Liver (tissue), 3 donors: ENCODE measurements at regions not wholly inside any gene's neighbourhood (a gene's known extent, or its start where the extent isn't known, plus 50 kb on each side); places are given as distances from the start of the nearest gene placed in this dataset.

Experiments used
- ATF3 ChIP-seq: IDR thresholded peaks from 2 replicates; pipeline ENCODE4 v1.6.1; 2016; ENCODE audit warnings: antibody characterized with exemption
- FOXA1 ChIP-seq: IDR thresholded peaks from 2 replicates; pipeline ENCODE4 v1.6.1; 2016; ENCODE audit warnings: antibody characterized with exemption
- GABPA ChIP-seq, 2 donors: IDR thresholded peaks in 1 of 2; conservative IDR thresholded peaks in 1 of 2; 2 replicates each; pipeline ENCODE4 v1.6.1; 2016; ENCODE audit warnings: antibody characterized with exemption in 2 of 2, mild to moderate bottlenecking in 1 of 2, moderate library complexity in 1 of 2
- JUND ChIP-seq, 2 donors: IDR thresholded peaks; 2 replicates each; pipeline ENCODE4 v1.6.1; 2016; ENCODE audit warnings: antibody characterized with exemption in 2 of 2
- NR2F2 ChIP-seq: IDR thresholded peaks from 2 replicates; pipeline ENCODE4 v1.6.1; 2016; ENCODE audit warnings: antibody characterized with exemption
- RAD21 ChIP-seq, 2 donors: IDR thresholded peaks; 2 replicates each; pipeline ENCODE4 v1.6.1; 2016; ENCODE audit warnings: antibody characterized with exemption in 2 of 2, mild to moderate bottlenecking in 2 of 2
- RXRA ChIP-seq, 2 donors: IDR thresholded peaks; 2 replicates each; pipeline ENCODE4 v1.6.1; 2017 to 2018; ENCODE audit warnings: antibody characterized with exemption in 2 of 2, mild to moderate bottlenecking in 1 of 2
- SP1 ChIP-seq: IDR thresholded peaks from 2 replicates; pipeline ENCODE4 v1.6.1; 2018; ENCODE audit warnings: antibody characterized with exemption, mild to moderate bottlenecking
- TAF1 ChIP-seq: conservative IDR thresholded peaks from 2 replicates; pipeline ENCODE4 v1.6.1; 2016; ENCODE audit warnings: antibody characterized with exemption, mild to moderate bottlenecking
- YY1 ChIP-seq: IDR thresholded peaks from 2 replicates; pipeline ENCODE4 v1.6.1; 2016; ENCODE audit warnings: antibody characterized with exemption, mild to moderate bottlenecking
- ZBTB33 ChIP-seq: IDR thresholded peaks from 2 replicates; pipeline ENCODE4 v1.6.1; 2016; ENCODE audit warnings: antibody characterized with exemption
- TF ChIP-seq, protein P1 (sequence below): fragments of 150-350 bp; IDR thresholded peaks from 2 replicates; pipeline ENCODE4 v1.5.1; 2017; ENCODE audit warnings: improper control_type of control experiment, low read depth, low read length; ENCODE audit not compliant: missing input control
- TF ChIP-seq, protein P2 (sequence below): IDR thresholded peaks from 2 replicates; pipeline ENCODE4 v1.6.1; 2016; ENCODE audit warnings: antibody characterized with exemption
- TF ChIP-seq, protein P3 (sequence below): IDR thresholded peaks from 2 replicates; pipeline ENCODE4 v1.6.1; 2016; ENCODE audit warnings: antibody characterized with exemption, mild to moderate bottlenecking
- donor health status: healthy.
- donor health status: healthy.

GRCh38 chr1:213582976-213583567 is 404.7 kb upstream of the PROX1 start:
- TF ChIP-seq, protein P1, sequence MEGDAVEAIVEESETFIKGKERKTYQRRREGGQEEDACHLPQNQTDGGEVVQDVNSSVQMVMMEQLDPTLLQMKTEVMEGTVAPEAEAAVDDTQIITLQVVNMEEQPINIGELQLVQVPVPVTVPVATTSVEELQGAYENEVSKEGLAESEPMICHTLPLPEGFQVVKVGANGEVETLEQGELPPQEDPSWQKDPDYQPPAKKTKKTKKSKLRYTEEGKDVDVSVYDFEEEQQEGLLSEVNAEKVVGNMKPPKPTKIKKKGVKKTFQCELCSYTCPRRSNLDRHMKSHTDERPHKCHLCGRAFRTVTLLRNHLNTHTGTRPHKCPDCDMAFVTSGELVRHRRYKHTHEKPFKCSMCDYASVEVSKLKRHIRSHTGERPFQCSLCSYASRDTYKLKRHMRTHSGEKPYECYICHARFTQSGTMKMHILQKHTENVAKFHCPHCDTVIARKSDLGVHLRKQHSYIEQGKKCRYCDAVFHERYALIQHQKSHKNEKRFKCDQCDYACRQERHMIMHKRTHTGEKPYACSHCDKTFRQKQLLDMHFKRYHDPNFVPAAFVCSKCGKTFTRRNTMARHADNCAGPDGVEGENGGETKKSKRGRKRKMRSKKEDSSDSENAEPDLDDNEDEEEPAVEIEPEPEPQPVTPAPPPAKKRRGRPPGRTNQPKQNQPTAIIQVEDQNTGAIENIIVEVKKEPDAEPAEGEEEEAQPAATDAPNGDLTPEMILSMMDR: no peak
- TF ChIP-seq ATF3: no peak
- no peak for TF ChIP-seq RAD21 (IDR thresholded peaks at IDR 0.05)
- TF ChIP-seq, protein P2, sequence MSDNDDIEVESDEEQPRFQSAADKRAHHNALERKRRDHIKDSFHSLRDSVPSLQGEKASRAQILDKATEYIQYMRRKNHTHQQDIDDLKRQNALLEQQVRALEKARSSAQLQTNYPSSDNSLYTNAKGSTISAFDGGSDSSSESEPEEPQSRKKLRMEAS: no peak
- TF ChIP-seq SP1: no peak
- no peak for TF ChIP-seq YY1
- no peak for TF ChIP-seq FOXA1
- no peak for TF ChIP-seq RXRA (IDR thresholded peaks at IDR 0.05)
- TF ChIP-seq TAF1: no peak
- TF ChIP-seq ZBTB33: no peak
- no peak for TF ChIP-seq JUND (IDR thresholded peaks at IDR 0.05)
- no peak for TF ChIP-seq NR2F2
- TF ChIP-seq GABPA (IDR thresholded peaks at IDR 0.05 in 1 of 2, conservative IDR thresholded peaks at IDR 0.05 in 1 of 2): no peak
- TF ChIP-seq, protein P3, sequence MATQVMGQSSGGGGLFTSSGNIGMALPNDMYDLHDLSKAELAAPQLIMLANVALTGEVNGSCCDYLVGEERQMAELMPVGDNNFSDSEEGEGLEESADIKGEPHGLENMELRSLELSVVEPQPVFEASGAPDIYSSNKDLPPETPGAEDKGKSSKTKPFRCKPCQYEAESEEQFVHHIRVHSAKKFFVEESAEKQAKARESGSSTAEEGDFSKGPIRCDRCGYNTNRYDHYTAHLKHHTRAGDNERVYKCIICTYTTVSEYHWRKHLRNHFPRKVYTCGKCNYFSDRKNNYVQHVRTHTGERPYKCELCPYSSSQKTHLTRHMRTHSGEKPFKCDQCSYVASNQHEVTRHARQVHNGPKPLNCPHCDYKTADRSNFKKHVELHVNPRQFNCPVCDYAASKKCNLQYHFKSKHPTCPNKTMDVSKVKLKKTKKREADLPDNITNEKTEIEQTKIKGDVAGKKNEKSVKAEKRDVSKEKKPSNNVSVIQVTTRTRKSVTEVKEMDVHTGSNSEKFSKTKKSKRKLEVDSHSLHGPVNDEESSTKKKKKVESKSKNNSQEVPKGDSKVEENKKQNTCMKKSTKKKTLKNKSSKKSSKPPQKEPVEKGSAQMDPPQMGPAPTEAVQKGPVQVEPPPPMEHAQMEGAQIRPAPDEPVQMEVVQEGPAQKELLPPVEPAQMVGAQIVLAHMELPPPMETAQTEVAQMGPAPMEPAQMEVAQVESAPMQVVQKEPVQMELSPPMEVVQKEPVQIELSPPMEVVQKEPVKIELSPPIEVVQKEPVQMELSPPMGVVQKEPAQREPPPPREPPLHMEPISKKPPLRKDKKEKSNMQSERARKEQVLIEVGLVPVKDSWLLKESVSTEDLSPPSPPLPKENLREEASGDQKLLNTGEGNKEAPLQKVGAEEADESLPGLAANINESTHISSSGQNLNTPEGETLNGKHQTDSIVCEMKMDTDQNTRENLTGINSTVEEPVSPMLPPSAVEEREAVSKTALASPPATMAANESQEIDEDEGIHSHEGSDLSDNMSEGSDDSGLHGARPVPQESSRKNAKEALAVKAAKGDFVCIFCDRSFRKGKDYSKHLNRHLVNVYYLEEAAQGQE: no peak
